Calu3 (cell line): ENCODE measurements at regions not wholly inside any gene's neighbourhood (a gene's known extent, or its start where the extent isn't known, plus 50 kb on each side); places are given as distances from the start of the nearest gene placed in this dataset.
"Not testable (repeated sequence)": the region's sequence is repeated elsewhere in the genome, so short reads cannot be mapped to it uniquely, and the experiment has no call there.

Experiments used
- BruUV-seq: library from RNA; stranded (reverse); fragments of 400-500 nt; replicated peaks from 2 replicates; lab custom pipeline; 2021; lab: Mats Ljungman, UMichigan
- CTCF ChIA-PET: fragments of 300-600 bp; sonication (Branson Sonifier 250); formaldehyde crosslinking; loops from one replicate; lab custom pipeline; 2022; ENCODE audit warnings: antibody characterized with exemption; lab: Charles Lee
- DNase-seq: peaks from one replicate; pipeline ENCODE4 v3.0.0; 2022
- H3K27ac Mint-ChIP-seq: one replicate; pipeline ENCODE4 v1.8.0; 2022; ENCODE audit warnings: mixed read lengths; ENCODE audit not compliant: unreplicated experiment
- H3K27me3 Mint-ChIP-seq: one replicate; pipeline ENCODE4 v1.8.0; 2022; ENCODE audit warnings: mixed read lengths; ENCODE audit not compliant: unreplicated experiment
- H3K36me3 Mint-ChIP-seq: one replicate; pipeline ENCODE4 v1.8.0; 2022; ENCODE audit warnings: mild to moderate bottlenecking, moderate library complexity, mixed read lengths; ENCODE audit not compliant: insufficient read depth, unreplicated experiment
- H3K4me1 Mint-ChIP-seq: one replicate; pipeline ENCODE4 v1.8.0; 2022; ENCODE audit warnings: mild to moderate bottlenecking, low read depth, mixed read lengths; ENCODE audit not compliant: unreplicated experiment
- H3K4me3 Mint-ChIP-seq: one replicate; pipeline ENCODE4 v1.8.0; 2022; ENCODE audit warnings: mild to moderate bottlenecking, low read depth, moderate library complexity, mixed read lengths; ENCODE audit not compliant: unreplicated experiment
- H3K9me3 Mint-ChIP-seq: one replicate; pipeline ENCODE4 v1.8.0; 2022; ENCODE audit warnings: low read depth, mixed read lengths; ENCODE audit not compliant: unreplicated experiment
- CTCF ChIP-seq: fragments of 200-600 bp; IDR thresholded peaks from one replicate; pipeline ENCODE4 v1.8.0; 2022; ENCODE audit warnings: antibody characterized with exemption; ENCODE audit not compliant: unreplicated experiment
- intact Hi-C: fragments of 100-400 bp; cut with micrococcal nuclease; formaldehyde crosslinking; loops from one replicate; pipeline ENCODE4 v1.10.0; 2022; ENCODE audit not compliant: unreplicated experiment

DNA sequence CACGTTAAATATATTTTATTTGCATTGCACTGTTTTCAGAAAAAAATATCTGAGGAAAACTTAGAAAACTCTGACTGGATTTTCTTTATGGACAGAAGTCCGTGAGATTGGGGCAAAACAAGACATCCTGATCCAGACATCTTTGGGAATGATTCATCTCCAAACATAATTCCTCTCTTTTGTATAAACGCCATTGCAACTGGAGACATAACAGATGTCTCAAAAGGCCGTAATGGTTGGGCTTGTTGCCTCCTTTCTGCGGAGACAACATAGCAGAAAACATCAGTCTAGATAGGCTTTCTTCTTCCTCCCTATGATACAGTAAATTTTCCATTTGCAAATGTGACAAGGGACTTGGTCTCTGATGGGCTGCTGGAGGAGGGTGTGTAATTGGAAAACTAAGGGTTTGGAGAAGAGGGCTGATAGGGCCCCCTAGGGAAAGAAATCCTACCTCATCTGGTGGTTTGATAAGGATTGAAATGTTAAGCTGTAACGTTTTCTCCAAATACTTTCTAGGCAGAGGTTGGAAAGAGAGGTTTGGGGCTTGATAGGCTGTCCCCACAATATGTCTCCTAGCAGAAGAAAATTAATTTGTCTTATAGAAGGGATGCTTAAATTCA, 631.5 kb upstream of the ST8SIA4 start:
- DNase-seq = no peak
- H3K4me1 Mint-ChIP-seq = no peaks in the 10 kb centered on the region
- H3K27me3 Mint-ChIP-seq = no peaks in the 10 kb centered on the region
- no peak overlapping the region for H3K27ac Mint-ChIP-seq
- H3K9me3 Mint-ChIP-seq = peaks cover 3% of the 10 kb centered on the region
- no peak for TF ChIP-seq CTCF
- H3K36me3 Mint-ChIP-seq = no peaks in the 10 kb centered on the region
- no TSS peak for BruUV-seq
- CTCF ChIA-PET = no interaction called here
- no peak overlapping the region for H3K4me3 Mint-ChIP-seq
- intact Hi-C loops = no loop called here

- Mint-ChIP-seq H3K27me3 (no peaks in the 10 kb centered on the region), H3K4me1 (no peaks in the 10 kb centered on the region), H3K9me3 (peaks cover 7% of the 10 kb centered on the region), H3K36me3 (no peaks in the 10 kb centered on the region), H3K27ac (no peak overlapping the region), H3K4me3 (no peak overlapping the region)
- intact Hi-C loops = no loop called here
- CTCF ChIA-PET = no interaction called here
- no TSS peak for BruUV-seq
- TF ChIP-seq CTCF = no peak
- DNase-seq = peak; percentile 4
These were observed 629.3 kb upstream of the ST8SIA4 start for GRCh38 chr5:101532430-101532829.

- CTCF ChIA-PET = no interaction called here
- no peak for DNase-seq
- no peak for TF ChIP-seq CTCF
- no peaks in the 10 kb centered on the region for H3K27me3 Mint-ChIP-seq
- no TSS peak for BruUV-seq
- H3K4me3 Mint-ChIP-seq = no peak overlapping the region
- H3K9me3 Mint-ChIP-seq = peaks cover 8% of the 10 kb centered on the region
- no peaks in the 10 kb centered on the region for H3K36me3 Mint-ChIP-seq
- no peaks in the 10 kb centered on the region for H3K4me1 Mint-ChIP-seq
- intact Hi-C loops = no loop called here
- H3K27ac Mint-ChIP-seq = no peak overlapping the region
These were observed 627.9 kb upstream of the ST8SIA4 start for GRCh38 chr5:101531026-101531425.

DNA sequence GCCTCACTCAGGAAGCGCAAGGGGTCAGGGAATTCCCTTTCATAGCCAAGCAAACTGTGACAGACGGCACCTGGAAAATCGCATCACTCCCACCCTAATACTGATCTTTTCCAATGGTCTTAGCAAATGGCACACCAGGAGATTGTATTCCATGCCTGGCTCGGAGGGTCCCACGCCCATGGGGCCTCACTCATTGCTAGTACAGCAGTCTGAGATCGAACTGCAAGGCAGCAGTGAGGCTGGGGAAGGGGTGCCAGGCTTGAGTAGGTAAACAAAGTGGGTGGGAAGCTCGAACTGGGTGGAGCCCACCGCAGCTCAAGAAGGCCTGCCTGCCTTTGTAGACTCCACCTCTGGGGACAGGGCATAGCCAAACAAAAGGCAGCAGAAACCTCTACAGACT, 626.0 kb upstream of the ST8SIA4 start:
- H3K4me3 Mint-ChIP-seq, BruUV-seq, CTCF ChIA-PET, H3K36me3 Mint-ChIP-seq, H3K27ac Mint-ChIP-seq, H3K4me1 Mint-ChIP-seq, H3K27me3 Mint-ChIP-seq, DNase-seq, H3K9me3 Mint-ChIP-seq, intact Hi-C loops: not testable (repeated sequence)

DNA sequence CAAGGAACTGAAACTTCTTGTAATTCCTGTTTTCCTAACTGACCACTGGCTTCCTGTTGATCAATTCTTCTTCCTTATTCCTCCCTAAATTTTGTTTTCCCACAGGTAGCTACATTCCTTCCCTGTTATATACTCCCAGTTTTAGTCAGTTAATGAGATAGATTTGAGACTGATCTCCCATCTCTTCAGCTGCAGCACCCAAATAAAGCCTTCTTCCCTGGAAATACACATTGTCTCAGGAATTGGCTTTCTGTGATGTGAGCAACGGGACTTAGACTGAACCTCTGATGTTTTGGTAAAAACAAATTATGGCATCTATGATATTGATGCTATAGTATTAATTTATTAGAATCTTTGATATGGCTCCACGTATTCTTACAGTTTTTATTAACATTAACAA, 617.3 kb upstream of the ST8SIA4 start:
- Mint-ChIP-seq H3K27me3 (no peaks in the 10 kb centered on the region), H3K27ac (no peak overlapping the region), H3K4me3 (no peak overlapping the region), H3K36me3 (no peaks in the 10 kb centered on the region), H3K9me3 (peaks cover 7% of the 10 kb centered on the region), H3K4me1 (no peaks in the 10 kb centered on the region)
- intact Hi-C loops = no loop called here
- no TSS peak for BruUV-seq
- CTCF ChIA-PET = no interaction called here
- no peak for TF ChIP-seq CTCF
- no peak for DNase-seq
